NCI-H1436 (cell line): ENCODE measurements at regions not wholly inside any gene's neighbourhood (a gene's known extent, or its start where the extent isn't known, plus 50 kb on each side); places are given as distances from the start of the nearest gene placed in this dataset.

Experiments
- DNase-seq: peaks from one replicate; lab custom pipeline; 2025; lab: John Stamatoyannopoulos, UW

- DNase-seq: no peak
These were observed 354.4 kb upstream of the DACH1 start for GRCh38 chr13:72221276-72221962.

- DNase-seq: no peak
These were observed 352.0 kb upstream of the DACH1 start for GRCh38 chr13:72218966-72219365.

GRCh38 chr13:72217142-72217541 lies 350.1 kb upstream of the DACH1 start:
- no peak for DNase-seq

- DNase-seq: no peak
These were observed 341.2 kb upstream of the DACH1 start for GRCh38 chr13:72208112-72208645.

- DNase-seq: no peak
These were observed 338.8 kb upstream of the DACH1 start for GRCh38 chr13:72205773-72206172.

GRCh38 chr13:72204291-72204690 lies 337.3 kb upstream of the DACH1 start:
- no peak for DNase-seq

GRCh38 chr13:72201726-72202125 lies 334.7 kb upstream of the DACH1 start:
- no peak for DNase-seq

- no peak for DNase-seq
These were observed 332.6 kb upstream of the DACH1 start for GRCh38 chr13:72199640-72200039.

- no peak for DNase-seq
These were observed 332.1 kb upstream of the DACH1 start for GRCh38 chr13:72198967-72199560.

GRCh38 chr13:72198042-72198441 lies 331.0 kb upstream of the DACH1 start:
- DNase-seq: no peak

GRCh38 chr13:72195044-72195704 lies 328.2 kb upstream of the DACH1 start:
- no peak for DNase-seq

- no peak for DNase-seq
These were observed 327.5 kb upstream of the DACH1 start for GRCh38 chr13:72194523-72194922.

GRCh38 chr13:72186730-72187422 lies 319.9 kb upstream of the DACH1 start:
- DNase-seq: no peak

GRCh38 chr13:72185776-72186175 lies 318.8 kb upstream of the DACH1 start:
- DNase-seq: no peak

GRCh38 chr13:72181661-72182060 lies 314.7 kb upstream of the DACH1 start:
- DNase-seq: no peak

- DNase-seq: no peak
These were observed 313.4 kb upstream of the DACH1 start for GRCh38 chr13:72180253-72180952.

- DNase-seq: no peak
These were observed 307.5 kb upstream of the DACH1 start for GRCh38 chr13:72174549-72174948.

GRCh38 chr13:72170571-72170970 lies 303.6 kb upstream of the DACH1 start:
- no peak for DNase-seq

GRCh38 chr13:72168126-72168855 lies 301.3 kb upstream of the DACH1 start:
- DNase-seq: no peak

GRCh38 chr13:72166102-72166650 lies 299.2 kb upstream of the DACH1 start:
- no peak for DNase-seq

GRCh38 chr13:72165276-72165675 lies 298.3 kb upstream of the DACH1 start:
- no peak for DNase-seq
